CD14-positive monocyte (primary cell): ENCODE measurements at regions not wholly inside any gene's neighbourhood (a gene's known extent, or its start where the extent isn't known, plus 50 kb on each side); places are given as distances from the start of the nearest gene placed in this dataset.

Experiments
- DNase-seq, 3 donors: peaks; one replicate each; pipeline ENCODE4 v3.0.0-alpha.2; 2011 to 2022
- H2AFZ ChIP-seq: 2 replicates; pipeline ENCODE4 v1.6.0; 2012; ENCODE audit warnings: mild to moderate bottlenecking, low read depth, low read length, inconsistent platforms; ENCODE audit not compliant: insufficient read depth, poor library complexity, severe bottlenecking
- H3K27ac ChIP-seq, 2 donors: 1 replicate in 1 of 2; 2 replicates in 1 of 2; pipeline ENCODE4 v1.5.1; 2012 to 2013; ENCODE audit warnings: low read length in 2 of 2, control low read depth in 1 of 2, inconsistent platforms in 1 of 2, low read depth in 1 of 2, mild to moderate bottlenecking in 1 of 2
- H3K27me3 ChIP-seq, 2 donors: one replicate each; pipeline versions ENCODE4 v1.6.0 to v1.6.1; 2011 to 2013; ENCODE audit warnings: low read length in 2 of 2; ENCODE audit not compliant: control insufficient read depth in 2 of 2, insufficient read depth in 2 of 2
- H3K36me3 ChIP-seq, 2 donors: replicated peaks in 1 of 2; 1 replicate in 1 of 2; 2 replicates in 1 of 2; pipeline versions ENCODE4 v1.5.1 to v1.6.1; 2012 to 2013; ENCODE audit warnings: low read length in 2 of 2, control low read depth in 1 of 2, inconsistent platforms in 1 of 2, mild to moderate bottlenecking in 1 of 2; ENCODE audit not compliant: insufficient read depth in 2 of 2, control insufficient read depth in 1 of 2
- H3K4me1 ChIP-seq, 2 donors: 1 replicate in 1 of 2; 2 replicates in 1 of 2; pipeline versions ENCODE4 v1.5.1 to v1.6.1; 2012 to 2013; ENCODE audit warnings: low read length in 2 of 2, control low read depth in 1 of 2, inconsistent platforms in 1 of 2, mild to moderate bottlenecking in 1 of 2, moderate library complexity in 1 of 2; ENCODE audit not compliant: insufficient read depth in 2 of 2, control insufficient read depth in 1 of 2
- H3K4me2 ChIP-seq: replicated peaks from 2 replicates; pipeline ENCODE3; 2012; ENCODE audit warnings: low read length, moderate library complexity, mild to moderate bottlenecking; ENCODE audit not compliant: poor library complexity, severe bottlenecking; ENCODE audit errors: extremely low read depth
- H3K4me3 ChIP-seq, 3 experiments: fragments of 200-600 bp in 1 of 3; sonication (generic) in 1 of 3; replicated peaks in 1 of 3; 1 replicate in 2 of 3; 2 replicates in 1 of 3; pipeline ENCODE4 v1.5.1; 2011 to 2013; ENCODE audit warnings: low read length in 3 of 3, mild to moderate bottlenecking in 3 of 3, control low read depth in 2 of 3, low read depth in 2 of 3, inconsistent platforms in 1 of 3, moderate library complexity in 1 of 3
- H3K79me2 ChIP-seq: 2 replicates; pipeline ENCODE4 v1.6.0; 2012; ENCODE audit warnings: mild to moderate bottlenecking, control low read depth, inconsistent platforms, low read length, moderate library complexity; ENCODE audit not compliant: insufficient read depth
- H3K9ac ChIP-seq: 2 replicates; pipeline ENCODE4 v1.6.0; 2017; ENCODE audit warnings: low read length, mild to moderate bottlenecking; ENCODE audit not compliant: insufficient read depth, poor library complexity, severe bottlenecking
- H3K9me3 ChIP-seq, 2 donors: replicated peaks in 1 of 2; 1 replicate in 1 of 2; 2 replicates in 1 of 2; pipeline versions ENCODE4 v1.5.1 to v1.6.1; 2012 to 2013; ENCODE audit warnings: low read length in 2 of 2, control low read depth in 1 of 2; ENCODE audit not compliant: control insufficient read depth in 1 of 2, insufficient read depth in 1 of 2
- H4K20me1 ChIP-seq: 2 replicates; pipeline ENCODE4 v1.6.0; 2012; ENCODE audit warnings: mild to moderate bottlenecking, low read length, control low read depth, moderate library complexity; ENCODE audit not compliant: insufficient read depth
- H3K27ac Mint-ChIP-seq, 7 donors: one replicate each; pipeline ENCODE4 v1.8.0; 2020; ENCODE audit warnings: mild to moderate bottlenecking in 7 of 7, mixed read lengths in 7 of 7, moderate library complexity in 6 of 7, inconsistent platforms in 2 of 7
- H3K27me3 Mint-ChIP-seq, 3 donors: one replicate each; pipeline ENCODE4 v1.8.0; 2021 to 2022; ENCODE audit warnings: low read depth in 3 of 3, mild to moderate bottlenecking in 3 of 3, mixed read lengths in 3 of 3, moderate library complexity in 3 of 3, inconsistent platforms in 1 of 3
- H3K36me3 Mint-ChIP-seq, 2 donors: one replicate each; pipeline ENCODE4 v1.8.0; 2020; ENCODE audit warnings: mixed read lengths in 2 of 2, inconsistent platforms in 1 of 2, mild to moderate bottlenecking in 1 of 2
- H3K4me1 Mint-ChIP-seq: one replicate; pipeline ENCODE4 v1.8.0; 2020; ENCODE audit warnings: mild to moderate bottlenecking, mixed read lengths
- H3K4me3 Mint-ChIP-seq, 2 donors: one replicate each; pipeline ENCODE4 v1.8.0; 2020; ENCODE audit warnings: mild to moderate bottlenecking in 2 of 2, mixed read lengths in 2 of 2, moderate library complexity in 1 of 2
- H3K9me3 Mint-ChIP-seq, 7 donors: one replicate each; pipeline ENCODE4 v1.8.0; 2020 to 2022; ENCODE audit warnings: mixed read lengths in 7 of 7, mild to moderate bottlenecking in 6 of 7, moderate library complexity in 6 of 7, inconsistent platforms in 2 of 7
- WGBS: methylation state at CpG from one replicate; pipeline ENCODE4 v1.1.5; 2013; ENCODE audit warnings: missing lambda C conversion rate; ENCODE audit not compliant: insufficient coverage; 5-methylcytosine and 5-hydroxymethylcytosine counted together
- intact Hi-C, 2 donors: fragments of 100-400 bp; cut with micrococcal nuclease; formaldehyde crosslinking; loops; one replicate each; pipeline versions ENCODE4 v1.15.0 to v1.15.1; 2023
- TF ChIP-seq, protein P1 (sequence below): fragments of 200-600 bp; IDR thresholded peaks from one replicate; pipeline ENCODE4 v1.8.0; 2022; ENCODE audit warnings: antibody characterized with exemption, mild to moderate bottlenecking

DNA sequence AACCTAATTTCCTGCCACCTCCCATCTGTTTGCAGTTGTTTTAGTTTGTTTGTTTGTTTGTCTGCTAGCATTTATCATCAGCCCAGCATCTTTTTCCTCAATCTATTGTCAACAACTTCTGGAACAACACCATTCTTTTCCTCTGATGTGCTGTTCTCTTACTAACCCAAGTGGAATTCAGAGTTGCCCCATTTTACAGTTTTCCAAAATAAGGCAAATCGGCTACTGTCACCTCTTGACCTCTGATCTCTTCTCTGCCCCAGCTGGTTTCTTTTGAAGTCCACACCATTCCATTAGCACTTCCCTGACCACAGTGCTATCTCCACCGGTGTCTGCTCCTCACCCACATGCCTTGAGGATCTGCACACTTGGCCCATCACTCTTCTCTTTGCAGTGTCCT lies 102.4 kb downstream of the EFNB2 start:
- no peak overlapping the region for H3K4me3 Mint-ChIP-seq
- 77% methylated on average over 2 of the region's 2 CpGs for WGBS
- H3K9me3 ChIP-seq, result no peaks in the 10 kb centered on the region
- DNase-seq, result no peak
- no peak overlapping the region for H3K9ac ChIP-seq
- intact Hi-C loops, result no loop called here
- H3K27ac Mint-ChIP-seq, result no peak overlapping the region
- no peaks in the 10 kb centered on the region for H4K20me1 ChIP-seq
- H3K4me2 ChIP-seq, result no peak overlapping the region
- no peaks in the 10 kb centered on the region for H3K4me1 Mint-ChIP-seq
- no peak overlapping the region for H3K27ac ChIP-seq
- H3K9me3 Mint-ChIP-seq, result peaks cover 0 to 14% (median 4%) of the 10 kb centered on the region in 7 donors
- TF ChIP-seq, protein P1, sequence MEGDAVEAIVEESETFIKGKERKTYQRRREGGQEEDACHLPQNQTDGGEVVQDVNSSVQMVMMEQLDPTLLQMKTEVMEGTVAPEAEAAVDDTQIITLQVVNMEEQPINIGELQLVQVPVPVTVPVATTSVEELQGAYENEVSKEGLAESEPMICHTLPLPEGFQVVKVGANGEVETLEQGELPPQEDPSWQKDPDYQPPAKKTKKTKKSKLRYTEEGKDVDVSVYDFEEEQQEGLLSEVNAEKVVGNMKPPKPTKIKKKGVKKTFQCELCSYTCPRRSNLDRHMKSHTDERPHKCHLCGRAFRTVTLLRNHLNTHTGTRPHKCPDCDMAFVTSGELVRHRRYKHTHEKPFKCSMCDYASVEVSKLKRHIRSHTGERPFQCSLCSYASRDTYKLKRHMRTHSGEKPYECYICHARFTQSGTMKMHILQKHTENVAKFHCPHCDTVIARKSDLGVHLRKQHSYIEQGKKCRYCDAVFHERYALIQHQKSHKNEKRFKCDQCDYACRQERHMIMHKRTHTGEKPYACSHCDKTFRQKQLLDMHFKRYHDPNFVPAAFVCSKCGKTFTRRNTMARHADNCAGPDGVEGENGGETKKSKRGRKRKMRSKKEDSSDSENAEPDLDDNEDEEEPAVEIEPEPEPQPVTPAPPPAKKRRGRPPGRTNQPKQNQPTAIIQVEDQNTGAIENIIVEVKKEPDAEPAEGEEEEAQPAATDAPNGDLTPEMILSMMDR, result no peak
- no peaks in the 10 kb centered on the region for H3K27me3 ChIP-seq
- no peak overlapping the region for H3K4me3 ChIP-seq
- no peaks in the 10 kb centered on the region for H3K4me1 ChIP-seq
- no peaks in the 10 kb centered on the region for H3K79me2 ChIP-seq
- H3K27me3 Mint-ChIP-seq, result peaks cover 0 to 2% (median 2%) of the 10 kb centered on the region in 3 donors
- H3K36me3 Mint-ChIP-seq, result no peaks in the 10 kb centered on the region
- no peak overlapping the region for H2AFZ ChIP-seq
- no peaks in the 10 kb centered on the region for H3K36me3 ChIP-seq

DNA sequence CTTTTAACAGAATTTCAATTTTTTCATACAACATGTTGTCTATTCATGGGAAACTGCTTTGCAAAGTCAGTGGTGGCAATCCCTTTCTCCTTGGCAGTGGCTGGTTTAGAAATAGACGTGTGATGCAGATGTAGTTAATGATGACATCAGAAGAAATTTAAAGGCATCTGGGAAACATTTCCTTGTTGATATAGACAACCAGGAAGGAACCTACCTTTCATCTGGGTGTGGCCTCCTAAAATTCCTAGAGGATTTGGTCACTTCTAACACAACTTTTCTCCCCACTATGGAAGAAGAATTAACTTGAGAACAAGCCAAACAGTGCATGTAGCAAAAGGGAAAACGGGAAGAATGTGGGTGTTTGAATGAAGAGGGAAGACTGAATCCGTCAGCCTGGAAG lies 102.8 kb downstream of the EFNB2 start:
- Histone ChIP-seq H3K4me2 (no peak overlapping the region), H3K79me2 (no peaks in the 10 kb centered on the region), H3K9me3 (no peaks in the 10 kb centered on the region), H3K4me1 (no peaks in the 10 kb centered on the region), H4K20me1 (no peaks in the 10 kb centered on the region), H3K27ac (no peak overlapping the region), H3K27me3 (no peaks in the 10 kb centered on the region), H3K9ac (no peak overlapping the region), H3K4me3 (no peak overlapping the region), H3K36me3 (no peaks in the 10 kb centered on the region), H2AFZ (no peak overlapping the region)
- DNase-seq, result no peak
- H3K9me3 Mint-ChIP-seq, result peaks cover 0 to 14% (median 4%) of the 10 kb centered on the region in 7 donors
- no CpG with 5 or more reads among the region's 3 CpGs for WGBS
- peaks cover 0 to 2% (median 2%) of the 10 kb centered on the region in 3 donors for H3K27me3 Mint-ChIP-seq
- H3K27ac Mint-ChIP-seq, result no peak overlapping the region
- H3K36me3 Mint-ChIP-seq, result no peaks in the 10 kb centered on the region
- TF ChIP-seq, protein P1, result no peak
- no peaks in the 10 kb centered on the region for H3K4me1 Mint-ChIP-seq
- H3K4me3 Mint-ChIP-seq, result no peak overlapping the region
- intact Hi-C loops, result no loop called here
